H9 (cell line): ENCODE measurements at regions not wholly inside any gene's neighbourhood (a gene's known extent, or its start where the extent isn't known, plus 50 kb on each side); places are given as distances from the start of the nearest gene placed in this dataset.

Experiments used
- DNase-seq: peaks from one replicate; pipeline ENCODE4 v3.0.0-alpha.2; 2017
- H2AFZ ChIP-seq: one replicate; pipeline ENCODE4 v1.6.1; 2013; ENCODE audit warnings: mild to moderate bottlenecking, low read length, control low read depth, moderate library complexity
- H2AK5ac ChIP-seq: 2 replicates; pipeline ENCODE4 v1.6.1; 2013; ENCODE audit warnings: low read length, control low read depth, mixed read lengths; ENCODE audit not compliant: insufficient read length
- H2BK120ac ChIP-seq: one replicate; pipeline ENCODE4 v1.6.1; 2013; ENCODE audit warnings: low read depth, mild to moderate bottlenecking, low read length, control low read depth, inconsistent platforms; ENCODE audit not compliant: poor library complexity, severe bottlenecking
- H2BK12ac ChIP-seq: 2 replicates; pipeline ENCODE4 v1.6.1; 2013; ENCODE audit warnings: low read length, control low read depth, mixed read lengths, low read depth; ENCODE audit not compliant: insufficient read length
- H2BK15ac ChIP-seq: 2 replicates; pipeline ENCODE4 v1.6.1; 2013; ENCODE audit warnings: low read depth, low read length, control low read depth
- H2BK20ac ChIP-seq: one replicate; pipeline ENCODE4 v1.6.1; 2013; ENCODE audit warnings: low read depth, mild to moderate bottlenecking, low read length, control low read depth, inconsistent platforms; ENCODE audit not compliant: poor library complexity, severe bottlenecking
- H2BK5ac ChIP-seq: 2 replicates; pipeline ENCODE4 v1.6.1; 2013; ENCODE audit warnings: low read length, control low read depth, mixed read lengths; ENCODE audit not compliant: insufficient read length
- H3K14ac ChIP-seq: 2 replicates; pipeline ENCODE4 v1.6.1; 2013; ENCODE audit warnings: low read length, control low read depth; ENCODE audit not compliant: insufficient read depth
- H3K18ac ChIP-seq: 2 replicates; pipeline ENCODE4 v1.6.1; 2013; ENCODE audit warnings: low read depth, mild to moderate bottlenecking, mixed read lengths, low read length, control low read depth; ENCODE audit not compliant: insufficient read length
- H3K23ac ChIP-seq: 2 replicates; pipeline ENCODE4 v1.6.1; 2013; ENCODE audit warnings: low read length, control low read depth, mixed read lengths, low read depth; ENCODE audit not compliant: insufficient read length
- H3K23me2 ChIP-seq: 2 replicates; pipeline ENCODE4 v1.6.1; 2013; ENCODE audit warnings: low read depth, mild to moderate bottlenecking, mixed read lengths, low read length, control low read depth; ENCODE audit not compliant: insufficient read length, poor library complexity, severe bottlenecking
- H3K27ac ChIP-seq: 2 replicates; pipeline ENCODE4 v1.5.1; 2013; ENCODE audit warnings: low read length, control low read depth, mixed read lengths, low read depth; ENCODE audit not compliant: insufficient read length
- H3K27me3 ChIP-seq: 2 replicates; pipeline ENCODE4 v1.6.1; 2013; ENCODE audit warnings: low read length, control low read depth, inconsistent platforms; ENCODE audit not compliant: insufficient read depth
- H3K4ac ChIP-seq: 2 replicates; pipeline ENCODE4 v1.6.1; 2013; ENCODE audit warnings: low read depth, mild to moderate bottlenecking, control low read depth, inconsistent platforms, low read length, moderate library complexity
- H3K4me1 ChIP-seq: 2 replicates; pipeline ENCODE4 v1.6.1; 2013; ENCODE audit warnings: low read length, control low read depth, inconsistent platforms; ENCODE audit not compliant: insufficient read depth
- H3K4me2 ChIP-seq: 2 replicates; pipeline ENCODE4 v1.6.1; 2013; ENCODE audit warnings: low read length, control low read depth, mixed read lengths; ENCODE audit not compliant: insufficient read length, insufficient read depth
- H3K56ac ChIP-seq: 2 replicates; pipeline ENCODE4 v1.6.1; 2013; ENCODE audit warnings: low read depth, mild to moderate bottlenecking, mixed read lengths, low read length, control low read depth; ENCODE audit not compliant: insufficient read length
- H3K79me1 ChIP-seq: 2 replicates; pipeline ENCODE4 v1.6.1; 2013; ENCODE audit warnings: low read depth, mild to moderate bottlenecking, moderate library complexity, low read length, control low read depth, inconsistent platforms; ENCODE audit not compliant: insufficient read depth, poor library complexity, severe bottlenecking
- H3K79me2 ChIP-seq: 2 replicates; pipeline ENCODE4 v1.6.1; 2013; ENCODE audit warnings: low read length, control low read depth, inconsistent platforms; ENCODE audit not compliant: insufficient read depth
- H3K9ac ChIP-seq: 2 replicates; pipeline ENCODE4 v1.6.1; 2013; ENCODE audit warnings: low read length, control low read depth, mixed read lengths; ENCODE audit not compliant: insufficient read length; ENCODE audit errors: extremely low read depth
- H3K9me3 ChIP-seq: one replicate; pipeline ENCODE4 v1.6.1; 2013; ENCODE audit warnings: low read depth, low read length, inconsistent platforms; ENCODE audit not compliant: control insufficient read depth
- H3T11ph ChIP-seq: one replicate; pipeline ENCODE4 v1.6.1; 2013; ENCODE audit warnings: mild to moderate bottlenecking, low read length, control low read depth, inconsistent platforms
- H4K20me1 ChIP-seq: one replicate; pipeline ENCODE4 v1.6.1; 2013; ENCODE audit not compliant: control insufficient read depth, insufficient read length, insufficient read depth
- H4K5ac ChIP-seq: 2 replicates; pipeline ENCODE4 v1.6.1; 2013; ENCODE audit warnings: low read depth, mild to moderate bottlenecking, mixed read lengths, low read length, control low read depth; ENCODE audit not compliant: insufficient read length
- H4K8ac ChIP-seq: replicated peaks from 2 replicates; pipeline ENCODE4 v1.6.1; 2013; ENCODE audit warnings: low read length, control low read depth, mixed read lengths, low read depth; ENCODE audit not compliant: insufficient read length
- H4K91ac ChIP-seq: 2 replicates; pipeline ENCODE4 v1.6.1; 2013; ENCODE audit warnings: low read depth, mild to moderate bottlenecking, moderate library complexity, mixed read lengths, low read length, control low read depth; ENCODE audit not compliant: insufficient read length
- H3K27ac Mint-ChIP-seq, 3 experiments: 2 replicates in 2 of 3; 3 replicates in 1 of 3; pipeline ENCODE4 v1.8.0; 2020 to 2021; ENCODE audit warnings: mixed read lengths in 3 of 3, mild to moderate bottlenecking in 1 of 3, moderate library complexity in 1 of 3
- H3K27me3 Mint-ChIP-seq: 2 replicates; pipeline ENCODE4 v1.8.0; 2021; ENCODE audit warnings: low read depth, mild to moderate bottlenecking, moderate library complexity, mixed read lengths
- H3K36me3 Mint-ChIP-seq, 3 experiments: 2 replicates in 2 of 3; 3 replicates in 1 of 3; pipeline ENCODE4 v1.8.0; 2020 to 2021; ENCODE audit warnings: low read depth in 3 of 3, mixed read lengths in 3 of 3; ENCODE audit not compliant: insufficient read depth in 1 of 3
- H3K4me1 Mint-ChIP-seq, 2 experiments: 2 replicates each; pipeline ENCODE4 v1.8.0; 2020; ENCODE audit warnings: mixed read lengths in 2 of 2
- H3K4me3 Mint-ChIP-seq, 2 experiments: 2 replicates in 1 of 2; 3 replicates in 1 of 2; pipeline ENCODE4 v1.8.0; 2020 to 2021; ENCODE audit warnings: mild to moderate bottlenecking in 2 of 2, mixed read lengths in 2 of 2, moderate library complexity in 1 of 2
- H3K9me3 Mint-ChIP-seq, 2 experiments: 2 replicates in 1 of 2; 3 replicates in 1 of 2; pipeline ENCODE4 v1.8.0; 2020; ENCODE audit warnings: mild to moderate bottlenecking in 2 of 2, mixed read lengths in 2 of 2, moderate library complexity in 1 of 2
- CTCF ChIP-seq: fragments of 200-600 bp; sonication (generic); conservative IDR thresholded peaks from 3 replicates; pipeline ENCODE4 v1.8.0; 2021; ENCODE audit warnings: antibody characterized with exemption, mild to moderate bottlenecking
- WGBS: extraction: QIAGEN DNeasy Blood & Tissue Kit; methylation state at CpG from one replicate; pipeline ENCODE4 v1.1.7; 2013; ENCODE audit warnings: missing lambda C conversion rate, low lambda C conversion rate, mixed read lengths; ENCODE audit not compliant: insufficient read length; ENCODE audit errors: extremely low coverage; 5-methylcytosine and 5-hydroxymethylcytosine counted together

DNA sequence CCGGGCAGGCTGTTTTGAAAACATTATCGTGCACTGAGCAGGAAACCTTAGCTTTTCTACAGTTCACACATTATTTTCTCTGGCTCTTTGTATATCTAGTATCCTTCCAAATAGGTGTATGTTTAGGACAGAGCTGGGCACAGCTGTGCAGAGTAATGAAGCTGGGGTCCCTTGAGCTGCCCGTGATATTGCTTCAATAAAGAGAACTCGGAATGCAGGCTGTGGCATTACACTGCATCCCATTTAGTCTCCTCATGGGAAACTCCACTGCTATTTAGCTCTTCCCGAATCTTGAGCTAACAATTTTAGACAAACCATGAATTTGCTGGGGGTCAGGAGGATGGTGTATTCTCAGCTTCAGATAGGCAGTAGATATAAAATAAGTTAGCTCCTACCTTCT, 348.3 kb downstream of the ACTR3B start:
- Histone ChIP-seq H3K9me3 (no peaks in the 10 kb centered on the region), H3T11ph (no peak overlapping the region), H3K4ac (no peak overlapping the region), H3K27ac (no peak overlapping the region), H3K79me1 (no peaks in the 10 kb centered on the region), H3K9ac (no peak overlapping the region), H3K14ac (no peak overlapping the region), H2BK120ac (no peak overlapping the region), H2BK12ac (no peak overlapping the region), H4K8ac (no peak overlapping the region), H3K27me3 (no peaks in the 10 kb centered on the region), H3K56ac (no peak overlapping the region), H3K23ac (no peak overlapping the region), H3K23me2 (no peaks in the 10 kb centered on the region), H3K4me1 (no peaks in the 10 kb centered on the region), H2BK5ac (no peak overlapping the region), H2BK15ac (no peak overlapping the region), H2AFZ (no peak overlapping the region), H4K5ac (no peak overlapping the region), H2AK5ac (no peak overlapping the region), H4K91ac (no peak overlapping the region), H3K79me2 (no peaks in the 10 kb centered on the region), H2BK20ac (no peak overlapping the region), H3K18ac (no peak overlapping the region), H4K20me1 (no peaks in the 10 kb centered on the region), H3K4me2 (no peak overlapping the region)
- H3K27ac Mint-ChIP-seq = no peak overlapping the region
- TF ChIP-seq CTCF = no peak
- H3K4me3 Mint-ChIP-seq = no peak overlapping the region
- WGBS = no CpG with 5 or more reads among the region's 5 CpGs
- peaks cover 0 to 8% of the 10 kb centered on the region in 2 experiments; a peak in 2 of 4 replicates for H3K4me1 Mint-ChIP-seq
- H3K36me3 Mint-ChIP-seq = peaks cover 0 to 6% (median 4%) of the 10 kb centered on the region in 3 experiments; a peak in 2 of 7 replicates
- peaks cover 6 to 26% of the 10 kb centered on the region in 2 experiments; a peak in 3 of 5 replicates for H3K9me3 Mint-ChIP-seq
- DNase-seq = no peak
- H3K27me3 Mint-ChIP-seq = no peaks in the 10 kb centered on the region; the same call in 1 of the 2 replicates
